SU-DHL-6 (cell line): ENCODE measurements at regions not wholly inside any gene's neighbourhood (a gene's known extent, or its start where the extent isn't known, plus 50 kb on each side); places are given as distances from the start of the nearest gene placed in this dataset.

ENCODE experiments used
- H2AFZ ChIP-seq: fragments of 200-600 bp; sonication (generic); 2 replicates; pipeline ENCODE4 v1.6.1; 2014; ENCODE audit warnings: low read depth, mild to moderate bottlenecking, moderate library complexity, mixed read lengths, antibody characterized with exemption, low read length; ENCODE audit not compliant: severe bottlenecking
- H3F3A ChIP-seq: fragments of 200-600 bp; shearing (Covaris generic); 2 replicates; pipeline ENCODE4 v1.6.0; 2016; ENCODE audit warnings: antibody characterized with exemption, mild to moderate bottlenecking; ENCODE audit not compliant: insufficient read depth
- H3K27ac ChIP-seq: fragments of 200-600 bp; sonication (generic); 2 replicates; pipeline ENCODE4 v1.5.1; 2016; ENCODE audit warnings: low read depth, mild to moderate bottlenecking, low read length, moderate library complexity, mixed read lengths
- H3K27me3 ChIP-seq: fragments of 200-600 bp; sonication (generic), shearing (Covaris generic); 2 replicates; pipeline ENCODE4 v1.6.0; 2014; ENCODE audit warnings: mild to moderate bottlenecking, low read length
- H3K36me3 ChIP-seq: fragments of 200-600 bp; sonication (generic); 2 replicates; pipeline ENCODE4 v1.6.1; 2014; ENCODE audit warnings: mild to moderate bottlenecking, low read length, mixed read lengths
- H3K4me2 ChIP-seq: fragments of 300-600, 200-600 bp; shearing (Covaris generic), sonication (generic); 2 replicates; pipeline ENCODE4 v1.6.0; 2014; ENCODE audit warnings: low read length, low read depth, mild to moderate bottlenecking; ENCODE audit not compliant: poor library complexity, severe bottlenecking
- H3K4me3 ChIP-seq: fragments of 200-600 bp; sonication (generic); 2 replicates; pipeline ENCODE4 v1.5.1; 2014; ENCODE audit warnings: antibody characterized with exemption, low read length, mild to moderate bottlenecking, mixed read lengths; ENCODE audit not compliant: insufficient read depth, poor library complexity, severe bottlenecking
- H3K79me2 ChIP-seq: fragments of 200-600 bp; sonication (generic); 2 replicates; pipeline ENCODE4 v1.6.1; 2014; ENCODE audit warnings: mild to moderate bottlenecking, low read length, moderate library complexity; ENCODE audit not compliant: insufficient read depth
- H3K9ac ChIP-seq: fragments of 200-600 bp; sonication (generic); 2 replicates; pipeline ENCODE4 v1.7.0; 2014; ENCODE audit warnings: mild to moderate bottlenecking, low read length
- H3K9me2 ChIP-seq: fragments of 200-600 bp; sonication (generic); replicated peaks from 2 replicates; pipeline ENCODE4 v1.6.1; 2014; ENCODE audit warnings: low read length; ENCODE audit not compliant: insufficient read depth
- H3K9me3 ChIP-seq: fragments of 200-600 bp; sonication (generic); 2 replicates; pipeline ENCODE4 v1.6.1; 2014; ENCODE audit warnings: low read length, mixed read lengths; ENCODE audit not compliant: insufficient read depth
- H4K20me1 ChIP-seq: fragments of 200-600 bp; sonication (generic); 2 replicates; pipeline ENCODE4 v1.6.1; 2014; ENCODE audit warnings: low read depth, mild to moderate bottlenecking, antibody characterized with exemption, low read length, moderate library complexity, mixed read lengths
- EZH2phosphoT487 ChIP-seq: fragments of 200-600 bp; sonication (generic), shearing (Covaris generic); conservative IDR thresholded peaks from 2 replicates; pipeline ENCODE4 v1.6.1; 2018; ENCODE audit warnings: mild to moderate bottlenecking, antibody characterized with exemption, low read length, moderate library complexity, mixed read lengths
- TF ChIP-seq, protein P1 (sequence below): fragments of 200-600 bp; sonication (generic); IDR thresholded peaks from one replicate; pipeline ENCODE4 v1.5.1; 2017; ENCODE audit warnings: antibody characterized with exemption, mild to moderate bottlenecking, low read length, moderate library complexity; ENCODE audit not compliant: insufficient read depth, poor library complexity, severe bottlenecking

- no peak overlapping the region for H3K4me2 ChIP-seq
Observed at GRCh38 chr3:59264366-59264765, 214.5 kb upstream of the CFAP20DC start.

DNA sequence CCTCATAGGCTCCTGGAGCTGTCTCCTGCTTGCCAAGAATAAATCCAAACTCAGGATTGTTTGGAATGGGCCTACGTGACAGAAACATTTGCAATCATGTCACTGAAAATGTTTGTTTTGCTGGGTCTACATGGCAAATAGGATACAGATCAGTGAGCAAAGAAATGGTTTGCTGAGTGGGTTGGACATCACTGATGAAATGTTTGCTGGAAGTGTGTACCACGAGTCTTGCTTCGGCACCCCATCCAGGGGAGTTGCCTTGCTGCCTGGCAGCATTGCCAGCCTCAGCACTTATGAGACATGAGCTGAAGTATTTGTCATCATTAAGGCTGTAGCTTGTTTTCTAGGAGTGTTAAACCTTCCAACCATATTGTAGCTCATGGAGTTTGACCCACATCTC is 213.3 kb upstream of the CFAP20DC start:
- TF ChIP-seq, protein P1, sequence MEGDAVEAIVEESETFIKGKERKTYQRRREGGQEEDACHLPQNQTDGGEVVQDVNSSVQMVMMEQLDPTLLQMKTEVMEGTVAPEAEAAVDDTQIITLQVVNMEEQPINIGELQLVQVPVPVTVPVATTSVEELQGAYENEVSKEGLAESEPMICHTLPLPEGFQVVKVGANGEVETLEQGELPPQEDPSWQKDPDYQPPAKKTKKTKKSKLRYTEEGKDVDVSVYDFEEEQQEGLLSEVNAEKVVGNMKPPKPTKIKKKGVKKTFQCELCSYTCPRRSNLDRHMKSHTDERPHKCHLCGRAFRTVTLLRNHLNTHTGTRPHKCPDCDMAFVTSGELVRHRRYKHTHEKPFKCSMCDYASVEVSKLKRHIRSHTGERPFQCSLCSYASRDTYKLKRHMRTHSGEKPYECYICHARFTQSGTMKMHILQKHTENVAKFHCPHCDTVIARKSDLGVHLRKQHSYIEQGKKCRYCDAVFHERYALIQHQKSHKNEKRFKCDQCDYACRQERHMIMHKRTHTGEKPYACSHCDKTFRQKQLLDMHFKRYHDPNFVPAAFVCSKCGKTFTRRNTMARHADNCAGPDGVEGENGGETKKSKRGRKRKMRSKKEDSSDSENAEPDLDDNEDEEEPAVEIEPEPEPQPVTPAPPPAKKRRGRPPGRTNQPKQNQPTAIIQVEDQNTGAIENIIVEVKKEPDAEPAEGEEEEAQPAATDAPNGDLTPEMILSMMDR = no peak
- TF ChIP-seq EZH2phosphoT487 = no peak
- Histone ChIP-seq H2AFZ (peak overlapping the region; percentile 57), H3K9me3 (peaks cover 5% of the 10 kb centered on the region; the same call in 1 of the 2 replicates), H4K20me1 (no peaks in the 10 kb centered on the region), H3K4me2 (peak overlapping the region; percentile 56), H3K27me3 (no peaks in the 10 kb centered on the region), H3K9me2 (no peaks in the 10 kb centered on the region), H3K27ac (peak overlapping the region; percentile 85), H3K9ac (peak overlapping the region; percentile 22), H3F3A (peaks cover 5% of the 10 kb centered on the region), H3K79me2 (no peaks in the 10 kb centered on the region), H3K36me3 (no peaks in the 10 kb centered on the region), H3K4me3 (no peak overlapping the region)

More at GRCh38 chr3:59264366-59264765, 214.5 kb upstream of the CFAP20DC start:
- no peak overlapping the region for H3K27ac ChIP-seq
- no peaks in the 10 kb centered on the region for H3K79me2 ChIP-seq
- H4K20me1 ChIP-seq = no peaks in the 10 kb centered on the region
- no peaks in the 10 kb centered on the region for H3K9me2 ChIP-seq
- no peaks in the 10 kb centered on the region for H3K36me3 ChIP-seq
- H3K27me3 ChIP-seq = no peaks in the 10 kb centered on the region
- TF ChIP-seq, protein P1 = no peak
- no peak for TF ChIP-seq EZH2phosphoT487
- peaks cover 5% of the 10 kb centered on the region for H3F3A ChIP-seq
- H3K9me3 ChIP-seq = peaks cover 5% of the 10 kb centered on the region; the same call in 1 of the 2 replicates
- no peak overlapping the region for H3K9ac ChIP-seq
- no peak overlapping the region for H3K4me3 ChIP-seq
- H2AFZ ChIP-seq = no peak overlapping the region

DNA sequence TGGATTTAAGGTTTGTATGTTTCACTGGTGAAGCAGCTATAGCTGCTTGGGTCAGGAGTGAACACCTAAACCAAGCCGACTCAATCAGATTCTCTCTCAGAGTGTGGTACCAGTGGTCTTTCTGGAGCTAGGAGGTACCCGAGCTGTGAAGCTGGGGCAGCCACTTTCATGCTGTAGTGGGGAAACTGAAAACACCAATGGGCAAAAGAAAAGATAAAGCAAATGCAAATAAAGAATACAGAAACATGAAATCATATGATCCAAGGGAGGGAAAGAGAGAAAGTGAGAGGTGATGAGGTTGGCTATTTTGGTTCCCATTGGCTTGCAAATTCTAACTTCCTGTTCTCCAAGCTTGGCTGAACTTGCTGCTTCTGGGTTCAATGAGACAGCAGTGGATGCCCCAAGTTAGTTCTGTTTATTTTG is 212.3 kb upstream of the CFAP20DC start:
- Histone ChIP-seq H3K9me2 (no peaks in the 10 kb centered on the region), H3K36me3 (no peaks in the 10 kb centered on the region), H3K9ac (no peak overlapping the region), H4K20me1 (no peaks in the 10 kb centered on the region), H2AFZ (peak overlapping the region; percentile 57), H3K79me2 (no peaks in the 10 kb centered on the region), H3K27ac (peak overlapping the region; percentile 85), H3K4me2 (peak overlapping the region; percentile 56), H3K9me3 (peaks cover 5% of the 10 kb centered on the region; the same call in 1 of the 2 replicates), H3F3A (peaks cover 5% of the 10 kb centered on the region), H3K27me3 (no peaks in the 10 kb centered on the region), H3K4me3 (no peak overlapping the region)
- TF ChIP-seq, protein P1 = no peak
- no peak for TF ChIP-seq EZH2phosphoT487
